Thyroid gland (tissue), 4 donors: ENCODE measurements at regions not wholly inside any gene's neighbourhood (a gene's known extent, or its start where the extent isn't known, plus 50 kb on each side); places are given as distances from the start of the nearest gene placed in this dataset.

Source experiments
- DNase-seq, 2 donors: peaks; one replicate each; pipeline ENCODE4 v3.0.0-alpha.2; 2019
- H3K27ac ChIP-seq, 3 donors: fragments of 200-600 bp; sonication (generic); 1 replicate in 2 of 3; 2 replicates in 1 of 3; pipeline ENCODE4 v1.5.1; 2016 to 2019; ENCODE audit warnings: mild to moderate bottlenecking in 1 of 3, moderate library complexity in 1 of 3
- H3K27me3 ChIP-seq: fragments of 200-600 bp; sonication (generic); one replicate; pipeline ENCODE4 v1.5.1; 2019
- H3K36me3 ChIP-seq, 2 donors: fragments of 200-600 bp; sonication (generic); one replicate each; pipeline ENCODE4 v1.5.1; 2016 to 2019
- H3K4me1 ChIP-seq, 2 donors: fragments of 200-600 bp; sonication (generic); one replicate each; pipeline ENCODE4 v1.5.1; 2017 to 2019
- H3K4me3 ChIP-seq, 3 donors: fragments of 200-600 bp; sonication (generic); replicated peaks in 1 of 3; 1 replicate in 2 of 3; 2 replicates in 1 of 3; pipeline ENCODE4 v1.5.1; 2016; ENCODE audit warnings: mild to moderate bottlenecking in 1 of 3
- H3K9me3 ChIP-seq: fragments of 200-600 bp; sonication (generic); one replicate; pipeline ENCODE4 v1.5.1; 2017
- CTCF ChIP-seq, 6 experiments: fragments of 200-600 bp in 3 of 6; fragments of 450-650 bp in 3 of 6; sonication (generic) in 3 of 6; IDR thresholded peaks; one replicate each; pipeline ENCODE4 v1.5.1; 2016 to 2019; ENCODE audit warnings: antibody characterized with exemption in 6 of 6, mild to moderate bottlenecking in 2 of 6, inconsistent platforms in 1 of 6, moderate library complexity in 1 of 6
- POLR2A ChIP-seq, 2 donors: fragments of 450-650 bp; IDR thresholded peaks; one replicate each; pipeline ENCODE4 v1.6.1; 2017; ENCODE audit warnings: antibody characterized with exemption in 2 of 2, mild to moderate bottlenecking in 2 of 2, moderate library complexity in 1 of 2
- WGBS, 2 donors: methylation state at CpG; one replicate each; pipeline ENCODE4 v1.1.5; 2017; 5-methylcytosine and 5-hydroxymethylcytosine counted together
- intact Hi-C: fragments of 100-400 bp; cut with DNase I; formaldehyde crosslinking; loops from one replicate; pipeline ENCODE4 v1.15.1; 2023

GRCh38 chr14:101498526-101498860 is 62.8 kb upstream of the DIO3 start:
- DNase-seq = no peak
- H3K27me3 ChIP-seq = no peaks in the 10 kb centered on the region
- H3K4me3 ChIP-seq = no peak overlapping the region
- no peaks in the 10 kb centered on the region for H3K36me3 ChIP-seq
- no peak for TF ChIP-seq POLR2A (IDR thresholded peaks at IDR 0.05)
- no peak for TF ChIP-seq CTCF (IDR thresholded peaks at IDR 0.05)
- intact Hi-C loops = no loop called here
- peaks cover 0 to 7% of the 10 kb centered on the region in 2 donors for H3K4me1 ChIP-seq
- H3K27ac ChIP-seq = no peak overlapping the region
- no peaks in the 10 kb centered on the region for H3K9me3 ChIP-seq
- 94 to 97% methylated on average over 6 of the region's 6 CpGs for WGBS, 2 donors

GRCh38 chr14:101499080-101499479 is 62.2 kb upstream of the DIO3 start:
- Histone ChIP-seq H3K9me3 (no peaks in the 10 kb centered on the region), H3K27ac (no peak overlapping the region), H3K27me3 (no peaks in the 10 kb centered on the region), H3K4me1 (peaks cover 0 to 7% of the 10 kb centered on the region in 2 donors), H3K4me3 (no peak overlapping the region), H3K36me3 (no peaks in the 10 kb centered on the region)
- intact Hi-C loops = no loop called here
- DNase-seq = no peak
- TF ChIP-seq CTCF (IDR thresholded peaks at IDR 0.05) = no peak
- no peak for TF ChIP-seq POLR2A (IDR thresholded peaks at IDR 0.05)
- 82 to 86% methylated on average over 11 of the region's 11 CpGs for WGBS, 2 donors

GRCh38 chr14:101499513-101499912 is 61.8 kb upstream of the DIO3 start:
- Histone ChIP-seq H3K4me1 (peaks cover 0 to 7% of the 10 kb centered on the region in 2 donors), H3K36me3 (no peaks in the 10 kb centered on the region), H3K27ac (no peak overlapping the region), H3K4me3 (no peak overlapping the region), H3K27me3 (no peaks in the 10 kb centered on the region), H3K9me3 (no peaks in the 10 kb centered on the region)
- TF ChIP-seq CTCF (IDR thresholded peaks at IDR 0.05) = no peak
- TF ChIP-seq POLR2A (IDR thresholded peaks at IDR 0.05) = no peak
- intact Hi-C loops = no loop called here
- 97% methylated on average over 9 to 10 of the region's 10 CpGs for WGBS, 2 donors
- DNase-seq = no peak

GRCh38 chr14:101500061-101500460 is 61.2 kb upstream of the DIO3 start:
- Histone ChIP-seq H3K4me1 (peaks cover 0 to 7% of the 10 kb centered on the region in 2 donors), H3K9me3 (no peaks in the 10 kb centered on the region), H3K27ac (no peak overlapping the region), H3K27me3 (no peaks in the 10 kb centered on the region), H3K4me3 (no peak overlapping the region), H3K36me3 (no peaks in the 10 kb centered on the region)
- TF ChIP-seq POLR2A (IDR thresholded peaks at IDR 0.05) (no peak), CTCF (IDR thresholded peaks at IDR 0.05) (no peak)
- no peak for DNase-seq
- intact Hi-C loops = no loop called here
- WGBS, 2 donors = 71 to 84% methylated on average over 7 of the region's 7 CpGs

GRCh38 chr14:101500681-101501080 is 60.6 kb upstream of the DIO3 start:
- no peak overlapping the region for H3K4me3 ChIP-seq
- DNase-seq = no peak
- intact Hi-C loops = no loop called here
- peaks cover 0 to 7% of the 10 kb centered on the region in 2 donors for H3K4me1 ChIP-seq
- no peaks in the 10 kb centered on the region for H3K9me3 ChIP-seq
- TF ChIP-seq CTCF (IDR thresholded peaks at IDR 0.05) = no peak
- no peak for TF ChIP-seq POLR2A (IDR thresholded peaks at IDR 0.05)
- H3K27ac ChIP-seq = no peak overlapping the region
- WGBS, 2 donors = 76 to 90% methylated on average over 2 to 4 of the region's 4 CpGs
- no peaks in the 10 kb centered on the region for H3K36me3 ChIP-seq
- H3K27me3 ChIP-seq = no peaks in the 10 kb centered on the region
